ENCODE measurements at regions not wholly inside any gene's neighbourhood (a gene's known extent, or its start where the extent isn't known, plus 50 kb on each side); places are given as distances from the start of the nearest gene placed in this dataset.
A peak's percentile ranks its signal among the peaks of the same experiment; 100 is the strongest.
"Not testable (repeated sequence)": the region's sequence is repeated elsewhere in the genome, so short reads cannot be mapped to it uniquely, and the experiment has no call there.

DNA sequence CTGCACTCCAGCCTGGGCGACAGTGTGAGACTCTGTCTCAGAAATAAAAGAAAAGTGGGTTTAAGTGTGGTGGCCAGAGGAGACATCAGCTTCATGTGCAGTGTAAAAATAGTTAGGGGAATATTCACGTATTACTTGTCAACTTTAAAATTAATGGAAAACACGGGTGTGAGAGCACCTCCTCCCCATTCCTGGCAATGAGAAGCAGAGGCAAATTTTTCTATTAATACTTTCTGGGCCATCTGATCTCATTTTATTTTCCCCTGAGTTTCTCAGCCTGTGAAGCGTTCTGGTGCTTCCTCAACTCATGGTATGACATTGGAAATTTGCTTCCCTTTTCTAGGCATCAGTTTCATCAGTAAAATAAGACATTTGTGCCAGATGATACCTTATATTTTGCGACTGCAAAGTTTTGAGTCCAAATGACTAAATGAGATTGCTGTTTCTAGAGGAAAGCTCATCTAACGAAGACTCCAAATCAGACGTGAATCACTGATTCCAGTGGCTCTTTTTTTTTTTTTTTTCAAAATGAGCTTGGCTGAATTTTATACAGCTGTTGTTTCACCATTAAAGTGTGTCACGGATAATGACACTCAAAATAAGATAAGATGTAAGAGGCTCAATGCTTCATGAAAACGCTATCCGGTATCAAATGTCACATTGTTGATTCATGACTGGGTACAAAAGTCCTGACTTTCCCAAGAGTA lies 104.6 kb downstream of the MSX2 start:
- no peak for DNase-seq

DNA sequence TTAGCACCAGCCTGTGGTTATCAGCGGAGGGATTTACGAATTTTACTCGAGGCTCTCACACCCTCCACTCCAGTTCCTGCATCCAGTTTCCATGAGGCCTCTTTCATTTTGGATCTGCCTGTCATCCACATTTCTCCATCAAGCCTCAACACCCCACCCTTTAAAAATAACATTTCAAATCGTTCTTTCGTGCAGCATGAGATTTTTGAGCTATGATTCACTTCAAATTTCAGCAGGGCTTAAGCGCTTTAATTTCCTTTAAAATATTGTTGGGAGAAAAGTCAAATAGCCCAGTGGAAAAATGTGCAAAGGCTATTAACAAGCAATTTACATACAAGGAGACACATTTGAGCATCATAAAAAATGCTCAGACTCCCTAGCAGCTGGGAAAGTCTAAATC lies 103.2 kb downstream of the MSX2 start:
- DNase-seq = no peak

DNA sequence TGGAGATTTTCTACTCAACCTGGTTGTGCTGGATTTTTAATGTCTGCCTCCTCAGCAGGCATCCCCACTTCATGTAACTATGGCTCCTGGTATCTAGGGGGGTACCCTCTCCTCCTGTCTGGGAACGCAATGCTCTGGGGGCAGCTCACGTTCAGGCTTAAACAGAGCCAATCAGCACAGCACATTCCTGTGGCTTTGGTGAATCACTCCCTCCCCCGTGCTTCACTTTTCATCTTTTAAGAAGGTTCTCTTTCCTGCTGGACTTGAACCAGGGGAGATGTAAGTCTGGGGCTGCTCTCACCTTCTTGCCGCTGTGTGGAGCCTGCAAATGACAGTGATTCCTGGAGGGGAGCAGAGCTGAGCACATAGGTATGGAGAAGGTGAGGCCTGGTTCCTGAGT lies 101.2 kb downstream of the MSX2 start:
- no peak for DNase-seq

DNA sequence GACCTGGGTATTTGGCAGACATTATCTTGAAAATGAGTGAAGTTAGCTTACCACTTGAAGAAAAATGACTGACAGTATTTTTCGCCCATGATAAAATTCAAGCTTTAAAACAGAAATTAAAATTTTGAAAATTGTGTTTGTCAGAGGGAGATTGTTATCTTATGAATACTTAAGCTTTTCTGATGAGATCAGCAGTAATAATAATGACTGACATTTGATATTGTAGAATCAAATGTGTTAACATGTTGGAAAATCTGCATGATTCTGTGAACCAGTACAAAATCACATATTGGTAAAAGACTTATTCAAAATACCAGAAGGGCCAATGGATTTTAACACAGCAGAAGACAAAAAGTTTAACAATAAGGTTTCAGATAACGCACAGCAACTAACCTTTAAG lies 94.0 kb downstream of the MSX2 start:
- no peak for DNase-seq

DNA sequence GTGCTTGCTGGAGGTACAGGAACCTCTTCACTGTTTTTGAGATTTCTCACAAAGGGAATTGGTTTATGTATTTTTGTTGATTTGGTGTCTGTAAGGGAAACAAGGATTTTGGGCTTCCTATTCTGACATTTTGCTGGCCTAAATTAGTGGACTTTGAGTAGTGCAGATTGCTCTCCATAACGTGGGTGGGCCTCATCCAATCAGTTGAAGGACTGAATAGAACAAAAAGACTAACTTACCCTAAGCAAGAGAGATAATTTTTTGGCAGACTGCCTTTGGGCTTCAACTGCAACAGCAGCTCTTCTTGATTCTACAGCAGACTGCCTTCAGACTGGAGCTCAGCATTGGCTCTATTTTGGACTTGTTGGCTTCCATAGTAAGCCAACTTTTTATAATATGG lies 93.2 kb downstream of the MSX2 start:
- DNase-seq = no peak

DNA sequence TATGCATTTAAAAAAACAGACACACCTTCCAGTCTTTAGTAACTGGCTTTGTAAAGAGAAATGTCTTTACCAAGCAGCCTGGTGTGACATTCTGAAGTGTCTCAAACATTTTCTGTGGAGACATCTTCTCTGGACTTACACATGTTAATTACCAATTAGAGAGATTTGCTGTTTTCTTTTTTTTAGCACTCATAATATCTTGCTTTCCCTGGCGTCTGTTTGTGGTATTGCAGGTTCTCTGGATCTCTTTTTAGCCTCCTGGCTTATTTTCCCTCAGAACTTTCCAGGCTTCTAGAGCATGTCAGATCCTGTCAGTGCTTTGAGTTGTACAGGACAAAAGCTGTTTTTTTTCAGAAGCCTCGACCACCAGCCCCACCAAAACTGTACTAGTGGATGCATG lies 92.5 kb downstream of the MSX2 start:
- no peak for DNase-seq

DNA sequence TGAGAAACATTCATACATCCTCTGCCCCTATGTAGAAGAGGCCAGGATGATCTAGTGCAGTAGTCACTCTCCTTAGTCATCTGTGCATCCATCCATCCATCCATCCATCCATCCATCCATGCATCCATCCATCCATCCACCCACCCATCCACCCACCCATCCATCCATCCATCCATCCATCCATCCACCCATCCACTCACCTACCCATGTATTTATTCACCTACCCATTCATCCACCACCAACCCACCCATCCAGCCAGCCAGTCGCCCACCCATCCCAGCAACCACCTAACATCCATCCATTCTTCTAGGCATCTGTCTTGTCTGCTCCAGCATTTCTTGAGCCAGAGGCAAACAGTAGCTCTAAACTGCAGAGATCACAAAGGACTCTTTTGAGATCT lies 87.1 kb downstream of the MSX2 start:
- no peak for DNase-seq

DNA sequence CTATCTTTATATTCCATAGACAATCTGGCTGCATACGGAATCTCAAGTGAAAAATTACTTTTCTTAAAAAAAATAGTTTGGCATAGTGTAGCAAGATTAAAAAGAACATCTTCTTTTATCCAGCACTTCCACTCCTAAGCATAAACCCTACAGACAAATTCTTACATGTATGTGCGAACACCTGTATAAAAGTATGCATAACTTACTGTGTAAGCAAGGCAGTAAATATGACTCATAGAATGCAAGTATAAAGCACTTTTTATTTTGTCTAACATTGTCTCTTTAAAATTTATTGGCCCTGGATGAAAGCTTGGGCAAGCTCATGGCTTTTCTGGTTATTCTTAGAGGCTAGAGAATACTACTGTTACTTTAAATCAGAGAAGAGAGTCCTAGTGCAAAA lies 86.4 kb downstream of the MSX2 start:
- no peak for DNase-seq

DNA sequence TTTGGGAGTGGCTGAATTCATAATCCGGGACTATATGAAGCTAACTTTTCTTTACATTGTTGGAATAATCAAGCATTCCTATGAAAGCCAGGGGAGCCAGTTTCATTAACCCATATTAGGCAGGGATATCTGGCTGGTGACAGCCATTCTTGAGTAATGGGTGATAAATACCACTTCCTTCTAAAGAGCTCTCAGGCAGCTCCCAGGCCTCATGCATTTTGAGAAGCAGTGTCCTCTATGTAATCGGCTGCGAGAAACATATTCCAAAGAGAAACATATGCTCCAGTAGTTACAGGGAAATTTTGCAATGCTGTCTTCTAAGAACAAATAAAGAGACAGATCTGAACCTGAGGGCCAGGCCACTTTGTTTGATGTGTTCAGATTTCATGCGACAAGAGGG lies 83.1 kb downstream of the MSX2 start:
- no peak for DNase-seq

DNA sequence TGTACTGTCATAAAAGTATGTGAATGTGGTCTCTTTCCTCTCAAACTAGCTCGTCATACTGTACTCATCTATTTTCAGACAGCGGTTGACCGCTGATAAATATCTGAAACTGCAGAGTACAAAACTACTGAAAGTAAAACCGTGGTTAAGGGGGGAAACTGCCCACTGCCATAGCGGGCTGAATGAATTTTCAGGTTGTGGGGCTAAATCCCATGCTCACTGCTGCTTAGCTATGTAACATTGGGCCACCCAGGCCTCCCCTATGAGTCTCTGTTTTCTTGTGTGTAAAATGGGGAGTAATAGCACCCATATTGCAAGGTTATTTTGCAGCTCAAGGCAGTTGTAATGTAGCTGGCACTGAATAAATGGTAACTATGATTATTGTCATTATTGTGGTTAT lies 82.3 kb downstream of the MSX2 start:
- DNase-seq = no peak

DNA sequence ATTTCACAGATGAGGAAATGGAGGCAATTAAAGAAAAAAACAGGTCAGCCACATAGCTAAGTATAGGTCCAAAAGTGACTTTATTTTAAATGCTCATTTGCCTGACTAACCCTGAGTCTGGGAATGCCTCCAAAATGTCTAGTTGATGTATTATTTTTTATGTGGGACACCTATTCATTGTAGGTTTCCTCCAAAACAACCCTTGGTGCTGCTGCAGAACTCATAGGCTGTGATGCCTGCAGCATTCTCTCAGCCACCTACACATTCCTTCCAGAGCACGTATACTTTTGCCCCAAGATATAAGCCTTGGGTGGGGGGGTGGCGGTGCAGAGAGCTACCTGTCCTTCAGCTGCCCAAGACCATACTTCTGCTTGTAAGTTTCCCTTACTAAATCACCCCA lies 77.4 kb downstream of the MSX2 start:
- DNase-seq = no peak

DNA sequence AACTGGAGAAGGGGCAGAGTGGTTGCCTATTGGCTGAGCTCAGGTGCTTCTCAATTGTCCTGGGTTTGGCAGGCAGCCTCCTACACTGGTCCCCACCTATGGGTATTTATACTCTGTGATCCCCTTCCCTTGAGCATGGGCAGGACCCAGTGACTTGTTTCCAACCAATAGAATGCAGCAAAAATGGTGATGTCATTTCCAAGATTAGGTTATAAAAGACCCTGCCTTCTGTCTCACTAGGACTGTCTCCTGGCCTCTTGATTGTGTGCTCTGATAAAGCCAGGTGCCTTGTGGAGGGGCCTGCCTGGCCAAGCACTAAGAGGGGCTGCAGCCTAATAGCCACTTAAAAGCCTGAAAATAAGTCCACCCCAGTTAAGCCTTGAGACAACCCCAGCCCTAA lies 76.1 kb downstream of the MSX2 start:
- no peak for DNase-seq

DNA sequence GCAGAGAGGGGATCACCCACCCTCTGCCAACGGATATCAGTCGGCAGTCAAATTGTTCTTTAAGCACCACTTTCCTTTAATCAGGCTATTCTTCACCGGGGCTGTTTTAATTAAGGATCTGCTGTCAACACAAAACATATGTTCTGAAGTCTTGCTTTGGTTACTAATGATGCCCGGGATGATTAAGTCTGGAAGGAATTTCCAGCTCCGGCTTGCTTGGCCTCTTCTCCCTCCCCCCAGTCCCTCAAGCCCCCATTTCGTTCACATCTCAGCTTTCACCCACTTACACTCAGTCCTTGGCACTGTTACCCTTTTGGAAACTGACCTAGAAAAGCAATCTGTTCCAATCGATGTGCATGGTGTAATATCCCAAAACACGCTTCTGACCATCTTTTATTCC lies 74.7 kb downstream of the MSX2 start:
- DNase-seq = no peak

DNA sequence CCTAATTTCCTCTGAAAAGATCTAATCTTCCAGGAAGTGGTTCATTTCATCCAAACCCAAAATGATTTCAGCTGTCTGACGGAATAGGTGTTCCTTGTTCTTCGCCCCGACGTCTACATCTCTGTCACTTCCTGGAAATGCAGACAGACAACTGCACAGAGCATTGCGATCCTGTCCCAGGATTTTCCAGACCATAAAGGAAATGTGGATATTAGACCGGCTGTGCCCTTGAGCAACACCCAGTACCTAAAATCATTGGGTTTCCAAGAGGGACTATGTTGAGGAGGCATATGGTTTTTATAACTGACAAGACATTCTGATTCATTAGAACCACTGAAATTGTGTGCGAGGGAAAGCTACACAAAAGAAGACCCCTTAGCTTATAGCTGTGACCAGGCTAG lies 74.2 kb downstream of the MSX2 start:
- no peak for DNase-seq

DNA sequence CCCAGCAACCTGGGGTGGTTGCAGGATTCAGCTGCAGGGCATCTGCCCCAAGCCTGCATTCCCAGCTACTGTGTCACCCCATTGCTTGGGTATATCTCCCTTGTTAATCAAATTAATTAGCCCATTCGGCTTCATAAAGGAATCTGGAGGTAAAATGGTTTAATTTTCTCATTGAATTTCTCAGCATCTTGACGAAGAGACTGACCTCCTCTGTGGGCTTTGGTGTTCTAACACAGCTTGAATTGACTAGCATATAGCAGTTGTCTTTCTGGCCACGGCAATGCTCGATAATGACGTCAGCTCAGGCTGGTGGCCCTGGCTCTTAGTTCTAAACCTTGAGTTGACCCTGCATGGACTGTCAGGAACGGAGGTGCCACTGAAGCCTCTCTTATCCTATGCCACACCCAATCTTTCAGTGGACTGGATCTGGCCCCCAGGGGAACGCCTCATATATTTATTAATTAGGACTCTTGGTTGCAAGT lies 72.4 kb downstream of the MSX2 start:
- DNase-seq = no peak

DNA sequence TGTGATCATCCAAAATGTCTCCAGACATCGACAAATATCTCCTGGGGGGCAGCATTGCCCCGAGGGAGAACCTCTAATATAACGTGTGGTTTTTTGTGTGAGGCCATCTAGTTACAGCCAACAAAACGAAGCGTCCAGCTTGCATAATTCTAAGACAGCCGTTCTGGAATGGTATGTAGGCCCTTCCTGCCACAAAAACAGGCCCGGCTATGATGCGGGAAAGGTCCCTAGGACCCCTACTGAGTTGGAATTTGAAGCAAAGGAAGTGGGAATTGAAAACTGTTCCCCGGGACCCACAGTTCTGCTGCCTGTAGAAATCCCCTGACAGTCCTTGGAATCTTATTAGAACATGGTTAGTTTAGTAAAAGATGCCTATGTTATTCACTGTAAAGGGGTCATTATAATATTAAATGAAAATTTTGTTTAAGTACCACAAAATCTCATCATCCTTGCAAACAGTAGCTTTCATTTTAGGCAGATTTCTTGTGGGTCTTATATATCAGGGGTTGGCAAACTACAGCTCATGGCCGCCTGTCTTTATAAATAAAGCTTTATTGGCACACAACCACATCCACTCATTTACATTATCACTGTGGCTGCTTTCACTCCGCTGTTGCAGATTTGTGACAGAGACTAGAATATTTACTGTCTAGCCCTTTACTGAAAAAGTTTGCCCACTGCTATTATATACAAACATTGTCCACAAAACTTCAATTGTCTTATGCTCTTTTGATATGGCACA lies 70.7 kb downstream of the MSX2 start:
- no peak for DNase-seq

DNA sequence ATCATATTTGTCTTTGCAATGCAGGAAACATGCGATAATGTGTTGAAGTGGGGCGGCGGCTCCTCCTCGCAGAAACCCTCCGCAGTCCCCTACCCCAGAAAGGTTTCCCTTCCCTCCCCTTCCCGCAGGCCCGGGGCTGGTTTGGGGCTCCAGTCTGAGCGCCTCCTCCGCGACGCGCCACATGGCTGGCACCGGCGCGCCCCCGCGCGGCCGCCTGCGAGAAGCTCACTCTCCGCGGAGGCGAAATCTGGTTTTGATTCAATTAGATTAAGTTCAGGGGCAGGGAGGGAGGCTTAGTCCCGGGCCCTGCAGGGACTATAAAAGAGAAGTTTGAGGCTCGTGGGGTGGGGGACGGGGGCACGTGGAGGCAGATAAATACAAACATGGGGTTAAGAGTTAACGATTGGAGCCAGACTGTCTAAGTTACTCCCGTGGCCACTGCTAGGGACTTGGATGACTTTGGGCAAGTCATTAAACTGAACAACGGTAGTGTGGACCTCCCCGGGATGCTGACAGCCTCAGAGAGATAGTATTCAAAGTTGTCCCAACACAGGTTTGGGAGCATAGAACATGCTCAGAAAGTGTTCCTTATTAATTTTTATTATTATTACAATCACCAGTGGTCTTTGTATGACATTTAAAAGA lies 69.4 kb downstream of the MSX2 start:
- DNase-seq = peak; percentile 59

DNA sequence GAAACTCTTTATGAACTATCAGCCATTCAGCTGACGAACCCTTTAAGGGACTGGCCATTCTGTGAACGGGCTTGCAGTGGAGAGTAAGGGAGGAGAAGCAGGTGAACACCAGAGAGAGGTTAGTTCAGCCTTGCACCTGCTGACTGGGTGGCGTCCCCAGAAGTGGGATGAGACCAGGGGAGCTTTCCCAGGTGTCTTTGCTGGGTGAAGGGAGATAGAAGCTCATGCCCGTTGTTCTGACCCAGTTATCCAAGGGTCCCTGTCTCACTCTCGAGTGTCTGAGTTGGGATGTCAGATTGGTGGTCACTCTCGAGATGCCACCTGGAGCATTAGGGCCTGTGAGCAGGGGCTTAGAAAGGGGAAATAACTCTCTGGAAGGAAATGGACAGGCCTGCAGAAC lies 68.7 kb downstream of the MSX2 start:
- DNase-seq = no peak

DNA sequence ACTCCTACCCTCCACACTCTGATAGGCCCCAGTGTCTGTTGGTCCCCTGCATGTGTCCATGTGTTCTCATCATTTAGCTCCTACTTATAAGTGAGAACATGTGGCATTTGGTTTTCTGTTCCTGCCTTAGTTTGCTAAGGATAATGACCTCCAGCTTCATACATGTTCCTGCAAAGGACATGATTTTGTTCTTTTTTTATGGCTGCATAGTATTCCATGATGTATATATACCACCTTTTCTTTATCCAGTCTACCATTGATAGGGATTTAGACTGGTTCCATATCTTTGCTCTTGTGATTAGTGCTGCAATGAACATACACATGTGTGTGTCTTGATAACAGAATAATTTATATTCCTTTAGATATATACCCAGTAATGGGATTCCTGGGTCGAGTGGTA lies 67.9 kb downstream of the MSX2 start:
- DNase-seq = not testable (repeated sequence)

DNA sequence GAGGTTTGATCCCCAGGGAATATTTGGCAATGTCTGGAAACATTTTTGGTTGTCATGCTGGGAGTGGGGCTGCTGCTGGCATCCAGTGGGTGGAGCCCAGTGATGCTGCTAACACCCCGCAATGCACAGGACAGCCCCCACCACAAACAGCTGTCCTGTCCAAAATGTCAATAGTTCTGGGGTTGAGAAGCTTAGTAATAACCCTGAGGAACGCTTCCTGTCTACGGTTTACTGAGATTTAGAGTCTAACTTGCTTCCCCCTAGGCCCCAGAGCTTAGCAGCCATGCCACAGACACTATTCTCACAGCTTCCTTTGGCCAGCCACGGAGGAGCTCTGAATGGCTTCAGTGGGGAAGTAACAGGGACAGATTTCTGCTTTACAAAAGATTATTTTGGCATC lies 66.5 kb downstream of the MSX2 start:
- DNase-seq = no peak

DNA sequence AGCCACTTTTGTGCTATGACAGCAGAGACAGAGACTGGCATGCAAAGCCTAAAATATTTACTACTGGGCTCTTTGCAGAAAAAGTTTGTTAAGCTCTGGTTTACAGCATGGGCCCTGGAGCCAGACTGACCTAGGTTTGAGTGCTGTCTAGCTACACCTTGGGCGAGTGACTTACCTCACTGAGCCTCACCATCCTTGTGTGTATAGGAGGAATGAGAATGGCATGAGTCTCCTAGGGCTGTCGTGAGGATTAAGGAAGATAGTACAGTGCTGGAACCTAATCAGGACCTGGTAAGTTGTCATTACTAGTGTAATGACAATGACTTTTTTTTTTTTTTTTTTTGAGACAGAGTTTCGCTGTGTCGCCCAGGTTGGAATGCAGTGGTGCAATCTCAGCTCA lies 65.2 kb downstream of the MSX2 start:
- no peak for DNase-seq

DNA sequence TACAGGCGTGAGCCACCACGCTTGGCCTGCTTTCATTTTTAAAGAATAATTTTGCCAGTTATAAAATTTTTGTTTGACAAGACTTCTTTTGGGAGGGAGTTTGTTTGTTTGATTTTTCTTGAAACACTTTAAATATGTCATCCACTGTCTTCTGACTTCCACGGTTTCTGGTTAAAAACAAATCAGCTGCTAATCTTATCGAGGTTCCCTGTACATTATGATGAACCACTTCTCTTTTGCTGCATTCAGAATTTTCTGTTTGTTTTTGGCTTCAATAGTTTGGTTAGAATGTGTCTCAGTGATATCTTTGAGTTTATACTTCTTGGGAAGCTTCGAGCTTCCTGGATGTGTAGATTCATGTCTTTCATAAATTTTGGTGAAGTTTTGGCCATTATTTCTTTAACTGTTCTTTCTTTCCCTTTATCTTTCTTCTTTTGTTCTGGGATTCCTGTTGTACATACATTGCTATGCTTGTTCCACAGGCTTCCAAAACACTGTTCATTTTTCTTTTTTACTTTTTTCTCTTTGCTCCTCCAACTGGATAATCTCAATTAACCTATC lies 60.8 kb downstream of the MSX2 start:
- DNase-seq = no peak
